HCT116 (cell line): ENCODE measurements at regions not wholly inside any gene's neighbourhood (a gene's known extent, or its start where the extent isn't known, plus 50 kb on each side); places are given as distances from the start of the nearest gene placed in this dataset.

Experiments
- ATAC-seq: fragments of 200-7000 bp; cut with Tn5 transposase; 2 replicates; pipeline ENCODE4 v1.9.1; 2020; ENCODE audit warnings: mild to moderate bottlenecking, moderate library complexity
- BruUV-seq: library from RNA; stranded (reverse); fragments of 400-500 nt; replicated peaks from 2 replicates; lab custom pipeline; 2021; lab: Mats Ljungman, UMichigan
- CTCF ChIA-PET: fragments of 300-600 bp; sonication (Branson Sonifier 250); formaldehyde crosslinking; loops from one replicate; lab custom pipeline; 2021; ENCODE audit warnings: antibody characterized with exemption; lab: Charles Lee
- POLR2A ChIA-PET: fragments of 300-600, 350-600 bp; sonication (Branson Sonifier 250); formaldehyde crosslinking; loops from one replicate; lab custom pipeline; 2021; ENCODE audit warnings: antibody characterized with exemption; lab: Charles Lee
- RAD21 ChIA-PET, 2 experiments: fragments of 300-600 bp; sonication (Branson Sonifier 250); formaldehyde crosslinking; loops; one replicate each; lab custom pipeline; 2023; ENCODE audit warnings: low total read pairs in 2 of 2; ENCODE audit not compliant: uncharacterized antibody in 2 of 2, unreplicated experiment in 2 of 2, low non-redundant PET in 1 of 2; lab: Charles Lee
- DNase-seq: peaks from one replicate; pipeline ENCODE4 v3.0.0-alpha.2; 2010; ENCODE audit warnings: low read depth, low spot score
- H2AFZ ChIP-seq: fragments of 200-600 bp; shearing (Covaris generic), sonication (generic); 2 replicates; pipeline ENCODE4 v1.6.1; 2017; ENCODE audit warnings: low read depth, mixed run types, mixed read lengths, antibody characterized with exemption, low read length; ENCODE audit not compliant: poor library complexity, severe bottlenecking
- H3K27ac ChIP-seq: 2 replicates; pipeline ENCODE4 v1.5.1; 2012; ENCODE audit warnings: low read depth, low read length
- H3K27me3 ChIP-seq: fragments of 200-600 bp; sonication (generic); 2 replicates; pipeline ENCODE4 v1.6.1; 2016; ENCODE audit warnings: mixed run types, low read length, mixed read lengths; ENCODE audit not compliant: insufficient read depth
- H3K36me3 ChIP-seq, 2 experiments: fragments of 200-500 bp in 1 of 2; fragments of 200-600 bp in 1 of 2; sonication (Bioruptor generic) in 1 of 2; sonication (generic) in 1 of 2; 2 replicates each; pipeline versions ENCODE4 v1.5.1 to v1.6.1; 2014 to 2016; ENCODE audit warnings: low read length in 2 of 2, inconsistent platforms in 1 of 2, mixed read lengths in 1 of 2, mixed run types in 1 of 2; ENCODE audit not compliant: insufficient read depth in 2 of 2, control insufficient read depth in 1 of 2
- H3K4me1 ChIP-seq, 2 experiments: fragments of 200-600 bp in 1 of 2; sonication (generic) in 1 of 2; 2 replicates each; pipeline versions ENCODE4 v1.5.1 to v1.6.1; 2012 to 2017; ENCODE audit warnings: low read length in 2 of 2, inconsistent platforms in 1 of 2, mild to moderate bottlenecking in 1 of 2, mixed read lengths in 1 of 2, mixed run types in 1 of 2, moderate library complexity in 1 of 2; ENCODE audit not compliant: insufficient read depth in 2 of 2, control insufficient read depth in 1 of 2
- H3K4me2 ChIP-seq: fragments of 200-600 bp; sonication (generic); 2 replicates; pipeline ENCODE4 v1.6.1; 2017; ENCODE audit warnings: mixed run types, low read length, mixed read lengths
- H3K4me3 ChIP-seq, 2 experiments: fragments of 200-600 bp in 1 of 2; sonication (generic) in 1 of 2; replicated peaks in 1 of 2; 2 replicates each; pipeline ENCODE4 v1.5.1; 2011 to 2016; ENCODE audit warnings: low read length in 2 of 2, control low read depth in 1 of 2, low read depth in 1 of 2, mild to moderate bottlenecking in 1 of 2, mixed read lengths in 1 of 2, mixed run types in 1 of 2
- H3K79me2 ChIP-seq: fragments of 200-600 bp; sonication (generic); 2 replicates; pipeline ENCODE4 v1.6.1; 2017; ENCODE audit warnings: mild to moderate bottlenecking, mixed run types, low read length, moderate library complexity, mixed read lengths; ENCODE audit not compliant: insufficient read depth
- H3K9ac ChIP-seq: fragments of 200-600 bp; sonication (generic); 2 replicates; pipeline ENCODE4 v1.6.1; 2016; ENCODE audit warnings: low read length, mixed read lengths
- H3K9me2 ChIP-seq: fragments of 200-600 bp; sonication (generic), shearing (Covaris generic); 2 replicates; pipeline ENCODE4 v1.6.1; 2017; ENCODE audit warnings: mixed run types, mild to moderate bottlenecking, moderate library complexity; ENCODE audit not compliant: insufficient read depth
- H3K9me3 ChIP-seq, 2 experiments: fragments of 200-500 bp in 1 of 2; fragments of 200-600 bp in 1 of 2; sonication (Bioruptor generic) in 1 of 2; sonication (generic) in 1 of 2; 2 replicates each; pipeline ENCODE4 v1.6.1; 2014 to 2017; ENCODE audit warnings: low read length in 2 of 2, mixed read lengths in 2 of 2, inconsistent platforms in 1 of 2, low read depth in 1 of 2, mild to moderate bottlenecking in 1 of 2, mixed run types in 1 of 2, moderate library complexity in 1 of 2; ENCODE audit not compliant: control insufficient read depth in 1 of 2, insufficient read depth in 1 of 2
- H4K20me1 ChIP-seq: fragments of 200-600 bp; sonication (generic), shearing (Covaris generic); 2 replicates; pipeline ENCODE4 v1.6.1; 2017; ENCODE audit warnings: mixed run types, mild to moderate bottlenecking, moderate library complexity; ENCODE audit not compliant: insufficient read depth
- CEBPB ChIP-seq: IDR thresholded peaks from 2 replicates; pipeline ENCODE4 v1.6.1; 2012; ENCODE audit warnings: low read depth
- EGR1 ChIP-seq: IDR thresholded peaks from 2 replicates; pipeline ENCODE4 v1.6.1; 2012; ENCODE audit warnings: low read depth
- EZH2 ChIP-seq: fragments of 200-600 bp; sonication (generic); IDR thresholded peaks from 2 replicates; pipeline ENCODE4 v1.6.1; 2017; ENCODE audit warnings: antibody characterized with exemption, mixed run types
- FOSL1 ChIP-seq: IDR thresholded peaks from 2 replicates; pipeline ENCODE4 v1.6.1; 2012; ENCODE audit warnings: low read depth
- POLR2AphosphoS5 ChIP-seq: IDR thresholded peaks from 2 replicates; pipeline ENCODE4 v1.6.1; 2011; ENCODE audit warnings: mild to moderate bottlenecking, low read depth, low read length, moderate library complexity
- SP1 ChIP-seq: IDR thresholded peaks from 2 replicates; pipeline ENCODE4 v1.6.1; 2012; ENCODE audit warnings: low read depth
- YY1 ChIP-seq: IDR thresholded peaks from 2 replicates; pipeline ENCODE4 v1.6.1; 2011; ENCODE audit warnings: low read length, low read depth, moderate library complexity, mild to moderate bottlenecking; ENCODE audit not compliant: insufficient replicate concordance; ENCODE audit errors: extremely low read depth
- intact Hi-C: fragments of 100-400 bp; cut with micrococcal nuclease; formaldehyde crosslinking; loops from 2 replicates; pipeline ENCODE4 v1.10.0; 2022

DNA sequence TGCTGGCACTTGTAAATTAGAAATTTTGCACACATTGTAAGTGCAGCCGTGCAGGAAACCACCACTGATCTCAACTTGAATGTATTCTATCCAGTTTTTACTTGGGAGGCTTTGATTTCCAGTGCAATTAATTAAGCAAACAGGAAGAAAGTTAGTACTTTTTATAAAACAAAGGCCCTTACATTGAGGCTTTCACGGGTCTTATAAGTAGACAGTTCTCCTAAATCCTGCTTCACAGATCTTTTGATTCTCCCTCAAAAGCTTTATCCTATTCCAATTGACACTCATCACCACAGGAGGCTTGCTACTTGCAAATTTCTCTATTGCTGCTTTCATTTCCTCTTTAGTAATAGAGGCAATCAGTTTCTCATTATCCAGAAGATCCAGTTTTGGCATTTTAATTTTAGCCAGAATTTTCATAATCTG lies 90.1 kb downstream of the ERCC5 start:
- intact Hi-C loops: no loop called here
- H3K27me3 ChIP-seq: no peaks in the 10 kb centered on the region
- TF ChIP-seq EZH2 (no peak), POLR2AphosphoS5 (no peak), CEBPB (no peak), FOSL1 (no peak)
- no peak for DNase-seq
- H3K9ac ChIP-seq: no peak overlapping the region
- H3K36me3 ChIP-seq: no peaks in the 10 kb centered on the region
- ChIA-PET CTCF (no interaction called here), POLR2A (no interaction called here), RAD21 (no interaction called here)
- no peak overlapping the region for H3K4me2 ChIP-seq
- H3K9me3 ChIP-seq: no peaks in the 10 kb centered on the region
- H3K9me2 ChIP-seq: no peaks in the 10 kb centered on the region
- H3K4me3 ChIP-seq: no peak overlapping the region
- H4K20me1 ChIP-seq: no peaks in the 10 kb centered on the region
- no TSS peak for BruUV-seq
- no peaks in the 10 kb centered on the region for H3K79me2 ChIP-seq
- ATAC-seq: no peak
- no peak overlapping the region for H3K27ac ChIP-seq
- no peaks in the 10 kb centered on the region for H3K4me1 ChIP-seq
- H2AFZ ChIP-seq: no peak overlapping the region

DNA sequence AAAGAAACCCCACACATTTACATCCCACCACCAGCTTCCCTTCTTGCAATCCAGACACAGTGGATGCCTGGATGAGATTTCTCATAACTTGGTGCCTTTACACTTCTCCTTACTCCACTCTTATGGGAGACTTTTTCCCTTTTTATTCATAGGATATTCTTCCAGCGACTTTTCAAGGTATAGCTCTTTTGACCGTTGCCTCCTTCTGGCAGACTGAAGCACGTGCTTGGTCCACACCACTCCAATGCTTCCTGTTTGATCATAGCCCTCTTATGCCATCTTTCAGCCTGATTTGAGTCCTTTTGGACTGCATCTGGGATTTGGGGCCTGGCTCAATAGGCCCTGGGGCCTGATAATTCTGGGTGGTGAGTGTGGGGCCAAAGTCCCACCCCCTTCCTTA lies 87.7 kb downstream of the ERCC5 start:
- intact Hi-C loops: no loop called here

More for the DNA sequence above, 87.7 kb downstream of the ERCC5 start:
- no peak overlapping the region for H2AFZ ChIP-seq
- TF ChIP-seq EGR1 (no peak), YY1 (no peak), SP1 (no peak)
- DNase-seq (no peak), ATAC-seq (no peak)
- no peaks in the 10 kb centered on the region for H4K20me1 ChIP-seq
- H3K27ac ChIP-seq: no peak overlapping the region
- H3K4me2 ChIP-seq: no peak overlapping the region
- H3K36me3 ChIP-seq: no peaks in the 10 kb centered on the region
- no peaks in the 10 kb centered on the region for H3K79me2 ChIP-seq
- ChIA-PET RAD21 (no interaction called here), POLR2A (no interaction called here), CTCF (no interaction called here)
- no peak overlapping the region for H3K4me3 ChIP-seq
- no TSS peak for BruUV-seq
- H3K9me2 ChIP-seq: no peaks in the 10 kb centered on the region
- no peaks in the 10 kb centered on the region for H3K27me3 ChIP-seq
- H3K9me3 ChIP-seq: no peaks in the 10 kb centered on the region
- H3K4me1 ChIP-seq: no peaks in the 10 kb centered on the region
- no peak overlapping the region for H3K9ac ChIP-seq
